ENCODE measurements at regions not wholly inside any gene's neighbourhood (a gene's known extent, or its start where the extent isn't known, plus 50 kb on each side); places are given as distances from the start of the nearest gene placed in this dataset.

- TF ChIP-seq REST (IDR thresholded peaks at IDR 0.05; ENCODE audit: low read depth) (no peak), RAD21 (IDR thresholded peaks at IDR 0.05; ENCODE audit: low read depth) (no peak), CREB1 (IDR thresholded peaks at IDR 0.05; ENCODE audit: low read depth) (no peak), MAX (IDR thresholded peaks at IDR 0.05) (no peak), TCF12 (IDR thresholded peaks at IDR 0.05; ENCODE audit: low read depth) (no peak), FOXM1 (IDR thresholded peaks at IDR 0.05; ENCODE audit: borderline replicate concordance, low read depth) (no peak), EP300 (IDR thresholded peaks at IDR 0.05; ENCODE audit: borderline replicate concordance) (no peak), NFIC (IDR thresholded peaks at IDR 0.05) (no peak), EGR1 (IDR thresholded peaks at IDR 0.05) (no peak), TEAD4 (IDR thresholded peaks at IDR 0.05) (no peak), TAF1 (IDR thresholded peaks at IDR 0.05; ENCODE audit: low read depth) (no peak), ZBTB7A (IDR thresholded peaks at IDR 0.05; ENCODE audit: low read depth) (no peak), USF1 (IDR thresholded peaks at IDR 0.05) (no peak), CEBPB (IDR thresholded peaks at IDR 0.05) (no peak), YY1 (IDR thresholded peaks at IDR 0.05; ENCODE audit: low read depth) (no peak)
Observed at GRCh38 chr4:17094876-17095210, 196.4 kb upstream of the LDB2 start.

- TF ChIP-seq USF1 (IDR thresholded peaks at IDR 0.05), result no peak
- no peak for TF ChIP-seq RAD21 (IDR thresholded peaks at IDR 0.05; ENCODE audit: low read depth)
- no peak for TF ChIP-seq ZBTB7A (IDR thresholded peaks at IDR 0.05; ENCODE audit: low read depth)
- TF ChIP-seq TCF12 (IDR thresholded peaks at IDR 0.05; ENCODE audit: low read depth), result no peak
- TF ChIP-seq FOXM1 (IDR thresholded peaks at IDR 0.05; ENCODE audit: borderline replicate concordance, low read depth), result no peak
- TF ChIP-seq YY1 (IDR thresholded peaks at IDR 0.05; ENCODE audit: low read depth), result no peak
- no peak for TF ChIP-seq EP300 (IDR thresholded peaks at IDR 0.05; ENCODE audit: borderline replicate concordance)
- TF ChIP-seq REST (IDR thresholded peaks at IDR 0.05; ENCODE audit: low read depth), result no peak
- no peak for TF ChIP-seq EGR1 (IDR thresholded peaks at IDR 0.05)
- TF ChIP-seq CEBPB (IDR thresholded peaks at IDR 0.05), result no peak
- TF ChIP-seq NFIC (IDR thresholded peaks at IDR 0.05), result no peak
- no peak for TF ChIP-seq CREB1 (IDR thresholded peaks at IDR 0.05; ENCODE audit: low read depth)
- TF ChIP-seq TAF1 (IDR thresholded peaks at IDR 0.05; ENCODE audit: low read depth), result no peak
- TF ChIP-seq MAX (IDR thresholded peaks at IDR 0.05), result no peak
- TF ChIP-seq TEAD4 (IDR thresholded peaks at IDR 0.05), result no peak
Observed at GRCh38 chr4:17094159-17094875, 195.9 kb upstream of the LDB2 start.

GRCh38 chr4:17093481-17093880 is 195.0 kb upstream of the LDB2 start:
- TF ChIP-seq EP300 (IDR thresholded peaks at IDR 0.05; ENCODE audit: borderline replicate concordance), result no peak
- no peak for TF ChIP-seq NFIC (IDR thresholded peaks at IDR 0.05)
- TF ChIP-seq MAX (IDR thresholded peaks at IDR 0.05), result no peak
- no peak for TF ChIP-seq REST (IDR thresholded peaks at IDR 0.05; ENCODE audit: low read depth)
- TF ChIP-seq USF1 (IDR thresholded peaks at IDR 0.05), result no peak
- TF ChIP-seq RAD21 (IDR thresholded peaks at IDR 0.05; ENCODE audit: low read depth), result no peak

All from Ishikawa (cell line).